ENCODE measurements at regions not wholly inside any gene's neighbourhood (a gene's known extent, or its start where the extent isn't known, plus 50 kb on each side); places are given as distances from the start of the nearest gene placed in this dataset.
A peak's percentile ranks its signal among the peaks of the same experiment; 100 is the strongest.
"Not testable (repeated sequence)": the region's sequence is repeated elsewhere in the genome, so short reads cannot be mapped to it uniquely, and the experiment has no call there.

DNA sequence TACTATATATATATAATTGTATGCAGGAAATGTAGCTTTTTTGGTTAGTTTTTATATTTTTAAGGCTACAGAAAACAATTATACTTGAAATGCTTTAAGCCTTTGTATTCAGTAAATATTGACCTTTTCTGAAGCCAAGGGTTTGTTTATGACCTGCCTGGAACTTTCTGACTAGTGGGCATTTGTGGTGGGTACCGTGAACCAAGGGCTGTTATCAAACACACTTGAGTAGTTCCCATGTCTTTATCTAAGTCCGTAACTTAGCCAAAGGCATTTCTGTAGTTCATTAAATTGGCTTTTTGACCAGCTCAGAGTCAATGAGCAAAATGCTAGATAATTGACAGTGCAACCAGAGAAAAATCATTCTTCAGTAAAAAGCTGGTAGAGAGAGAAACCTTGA, 1444.2 kb upstream of the SLC10A2 start:
- no peaks in the 10 kb centered on the region for H3K27me3 ChIP-seq
- H3K4me2 ChIP-seq, result no peak overlapping the region
- WGBS (ENCODE audit: low lambda C conversion rate, missing lambda C conversion rate), result 67% methylated on average over 2 of the region's 2 CpGs
- no peak overlapping the region for H3K27ac ChIP-seq
- no peaks in the 10 kb centered on the region for H3K79me2 ChIP-seq
- H3K4me1 ChIP-seq (ENCODE audit: insufficient read depth), result no peaks in the 10 kb centered on the region
- TF ChIP-seq EZH2phosphoT487 (IDR thresholded peaks at IDR 0.05; ENCODE audit: low read depth, severe bottlenecking, unreplicated experiment), result no peak
- no peak for TF ChIP-seq EZH2 (IDR thresholded peaks at IDR 0.05; ENCODE audit: borderline replicate concordance)
- DNase-seq (ENCODE audit: low spot score), result no peak
- no peak overlapping the region for H3K4me3 ChIP-seq
- H2AFZ ChIP-seq, result no peak overlapping the region
- peaks cover 4% of the 10 kb centered on the region for H3K9me2 ChIP-seq (replicated peaks; ENCODE audit: insufficient read depth)
- H3K9me3 ChIP-seq (ENCODE audit: low read depth), result no peaks in the 10 kb centered on the region
- no peaks in the 10 kb centered on the region for H3K36me3 ChIP-seq (replicated peaks; ENCODE audit: insufficient read depth, low read depth)
- no peaks in the 10 kb centered on the region for H4K20me1 ChIP-seq (ENCODE audit: insufficient read depth, poor library complexity, severe bottlenecking)

DNA sequence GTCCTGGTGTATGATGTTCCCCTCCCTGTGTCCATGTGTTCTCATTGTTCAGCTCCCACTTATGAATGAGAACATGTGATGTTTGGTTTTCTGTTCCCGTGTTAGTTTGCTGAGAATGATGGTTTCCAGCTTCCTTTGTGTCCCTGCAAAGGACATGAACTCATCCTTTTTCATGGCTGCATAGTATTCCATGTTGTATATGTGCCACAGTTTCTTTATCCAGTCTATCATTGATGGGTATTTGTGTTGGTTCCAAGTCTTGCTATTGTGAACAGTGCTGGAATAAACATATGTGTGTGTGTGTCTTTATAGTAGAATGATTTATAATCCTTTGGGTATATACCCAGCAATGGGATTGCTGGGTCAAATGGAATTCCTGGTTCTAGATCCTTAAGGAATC, 1427.3 kb upstream of the SLC10A2 start:
- not testable (repeated sequence) for H2AFZ ChIP-seq; H3K36me3 ChIP-seq (replicated peaks; ENCODE audit: insufficient read depth, low read depth)

DNA sequence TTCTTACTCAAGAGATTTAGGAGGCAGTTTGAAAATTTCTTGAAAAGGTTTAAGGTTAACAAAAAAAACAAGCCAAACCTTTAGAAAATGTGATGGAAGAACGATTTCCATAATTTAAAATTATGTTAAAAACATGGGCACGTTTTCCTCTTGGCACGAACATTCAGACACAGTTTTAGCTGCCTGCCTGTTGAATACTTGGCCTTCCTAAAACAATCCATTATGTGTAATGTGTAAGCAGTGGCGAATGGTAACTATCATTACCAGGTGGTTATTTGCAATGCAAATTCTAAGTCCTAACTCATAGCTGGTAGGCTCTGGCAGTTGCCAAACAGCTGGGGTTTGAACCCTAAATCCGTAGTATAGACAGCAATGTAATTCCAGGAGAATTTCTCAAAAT, 1425.7 kb upstream of the SLC10A2 start:
- Histone ChIP-seq H3K4me1 (ENCODE audit: insufficient read depth) (peaks cover 8% of the 10 kb centered on the region), H3K79me2 (no peaks in the 10 kb centered on the region), H3K9me3 (ENCODE audit: low read depth) (no peaks in the 10 kb centered on the region), H3K36me3 (replicated peaks; ENCODE audit: insufficient read depth, low read depth) (no peaks in the 10 kb centered on the region), H3K9me2 (replicated peaks; ENCODE audit: insufficient read depth) (no peaks in the 10 kb centered on the region), H3K27ac (no peak overlapping the region), H3K4me2 (no peak overlapping the region), H3K4me3 (no peak overlapping the region), H4K20me1 (ENCODE audit: insufficient read depth, poor library complexity, severe bottlenecking) (no peaks in the 10 kb centered on the region), H3K27me3 (no peaks in the 10 kb centered on the region), H2AFZ (no peak overlapping the region)
- DNase-seq (ENCODE audit: low spot score), result no peak
- TF ChIP-seq EZH2 (IDR thresholded peaks at IDR 0.05; ENCODE audit: borderline replicate concordance) (no peak), EZH2phosphoT487 (IDR thresholded peaks at IDR 0.05; ENCODE audit: low read depth, severe bottlenecking, unreplicated experiment) (no peak)
- TF ChIP-seq, protein P1, sequence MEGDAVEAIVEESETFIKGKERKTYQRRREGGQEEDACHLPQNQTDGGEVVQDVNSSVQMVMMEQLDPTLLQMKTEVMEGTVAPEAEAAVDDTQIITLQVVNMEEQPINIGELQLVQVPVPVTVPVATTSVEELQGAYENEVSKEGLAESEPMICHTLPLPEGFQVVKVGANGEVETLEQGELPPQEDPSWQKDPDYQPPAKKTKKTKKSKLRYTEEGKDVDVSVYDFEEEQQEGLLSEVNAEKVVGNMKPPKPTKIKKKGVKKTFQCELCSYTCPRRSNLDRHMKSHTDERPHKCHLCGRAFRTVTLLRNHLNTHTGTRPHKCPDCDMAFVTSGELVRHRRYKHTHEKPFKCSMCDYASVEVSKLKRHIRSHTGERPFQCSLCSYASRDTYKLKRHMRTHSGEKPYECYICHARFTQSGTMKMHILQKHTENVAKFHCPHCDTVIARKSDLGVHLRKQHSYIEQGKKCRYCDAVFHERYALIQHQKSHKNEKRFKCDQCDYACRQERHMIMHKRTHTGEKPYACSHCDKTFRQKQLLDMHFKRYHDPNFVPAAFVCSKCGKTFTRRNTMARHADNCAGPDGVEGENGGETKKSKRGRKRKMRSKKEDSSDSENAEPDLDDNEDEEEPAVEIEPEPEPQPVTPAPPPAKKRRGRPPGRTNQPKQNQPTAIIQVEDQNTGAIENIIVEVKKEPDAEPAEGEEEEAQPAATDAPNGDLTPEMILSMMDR (IDR thresholded peaks at IDR 0.05; ENCODE audit: poor library complexity), result no peak
- WGBS (ENCODE audit: low lambda C conversion rate, missing lambda C conversion rate), result 88% methylated on average over 5 of the region's 5 CpGs

More for the DNA sequence above, 1427.3 kb upstream of the SLC10A2 start:
- not testable (repeated sequence) for H3K9me3 ChIP-seq (ENCODE audit: low read depth); H3K9me2 ChIP-seq (replicated peaks; ENCODE audit: insufficient read depth); H3K4me1 ChIP-seq (ENCODE audit: insufficient read depth); H3K4me3 ChIP-seq; H3K27me3 ChIP-seq; DNase-seq (ENCODE audit: low spot score); H4K20me1 ChIP-seq (ENCODE audit: insufficient read depth, poor library complexity, severe bottlenecking); H3K4me2 ChIP-seq; H3K27ac ChIP-seq; H3K79me2 ChIP-seq
- 75% methylated on average over 1 of the region's 1 CpG for WGBS (ENCODE audit: low lambda C conversion rate, missing lambda C conversion rate)

DNA sequence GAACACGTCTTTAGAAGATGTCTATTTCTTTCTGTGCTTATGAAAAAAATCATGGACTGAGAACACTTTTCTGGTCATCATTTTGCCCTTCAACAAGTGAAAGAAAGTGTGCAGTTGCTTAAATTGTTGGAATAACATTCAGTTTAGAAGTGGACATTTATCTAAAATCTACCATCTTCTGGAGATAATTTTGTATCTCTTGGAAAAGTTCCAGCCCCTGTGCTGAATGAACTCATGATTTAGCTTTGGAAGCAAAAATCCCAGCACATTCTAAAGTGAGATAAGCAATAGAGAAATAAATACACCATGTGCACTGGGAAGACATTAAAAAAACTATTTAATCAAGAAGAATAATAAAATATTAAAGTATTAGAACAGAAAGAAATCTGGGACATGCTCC, 1420.8 kb upstream of the SLC10A2 start:
- Histone ChIP-seq H3K79me2 (no peaks in the 10 kb centered on the region), H2AFZ (no peak overlapping the region), H3K36me3 (replicated peaks; ENCODE audit: insufficient read depth, low read depth) (no peaks in the 10 kb centered on the region), H3K27ac (no peak overlapping the region), H3K4me3 (no peak overlapping the region), H4K20me1 (ENCODE audit: insufficient read depth, poor library complexity, severe bottlenecking) (no peaks in the 10 kb centered on the region), H3K9me3 (ENCODE audit: low read depth) (no peaks in the 10 kb centered on the region), H3K9me2 (replicated peaks; ENCODE audit: insufficient read depth) (no peaks in the 10 kb centered on the region), H3K4me2 (peak overlapping the region; percentile 37), H3K27me3 (no peaks in the 10 kb centered on the region), H3K4me1 (ENCODE audit: insufficient read depth) (peaks cover 20% of the 10 kb centered on the region)
- TF ChIP-seq, protein P1 (IDR thresholded peaks at IDR 0.05; ENCODE audit: poor library complexity), result no peak
- TF ChIP-seq EZH2phosphoT487 (IDR thresholded peaks at IDR 0.05; ENCODE audit: low read depth, severe bottlenecking, unreplicated experiment) (no peak), EZH2 (IDR thresholded peaks at IDR 0.05; ENCODE audit: borderline replicate concordance) (no peak)
- no peak for DNase-seq (ENCODE audit: low spot score)
- 58% methylated on average over 1 of the region's 1 CpG for WGBS (ENCODE audit: low lambda C conversion rate, missing lambda C conversion rate)

Measured in hepatocyte (in vitro differentiated cells).